ENCODE measurements at regions not wholly inside any gene's neighbourhood (a gene's known extent, or its start where the extent isn't known, plus 50 kb on each side); places are given as distances from the start of the nearest gene placed in this dataset.

- no peaks in the 10 kb centered on the region for H3K9me3 ChIP-seq
- 90% methylated on average over 14 of the region's 14 CpGs for WGBS
- H3K27ac ChIP-seq, result no peak overlapping the region
- no peaks in the 10 kb centered on the region for H3K36me3 ChIP-seq
- intact Hi-C loops (cut with DNase I), result no loop called here
- H3K27me3 ChIP-seq (replicated peaks; ENCODE audit: insufficient read depth), result no peaks in the 10 kb centered on the region
- no peak overlapping the region for H3K4me3 ChIP-seq
- H3K4me1 ChIP-seq (replicated peaks), result no peaks in the 10 kb centered on the region
- no peak for DNase-seq (ENCODE audit: low spot score)
- TF ChIP-seq POLR2AphosphoS5 (IDR thresholded peaks at IDR 0.05), result no peak
- no peak for TF ChIP-seq POLR2A (IDR thresholded peaks at IDR 0.05)
- TF ChIP-seq CTCF (IDR thresholded peaks at IDR 0.05), result no peak
These were observed 477.9 kb downstream of the TCERG1L start for GRCh38 chr10:130833596-130833995.

GRCh38 chr10:130834170-130834569 is 477.4 kb downstream of the TCERG1L start:
- no peaks in the 10 kb centered on the region for H3K4me1 ChIP-seq (replicated peaks)
- intact Hi-C loops (cut with DNase I), result no loop called here
- 61% methylated on average over 15 of the region's 15 CpGs for WGBS
- H3K36me3 ChIP-seq, result no peaks in the 10 kb centered on the region
- H3K9me3 ChIP-seq, result no peaks in the 10 kb centered on the region
- no peak overlapping the region for H3K4me3 ChIP-seq
- no peaks in the 10 kb centered on the region for H3K27me3 ChIP-seq (replicated peaks; ENCODE audit: insufficient read depth)
- TF ChIP-seq POLR2A (IDR thresholded peaks at IDR 0.05) (no peak), POLR2AphosphoS5 (IDR thresholded peaks at IDR 0.05) (no peak), CTCF (IDR thresholded peaks at IDR 0.05) (no peak)
- no peak overlapping the region for H3K27ac ChIP-seq
- no peak for DNase-seq (ENCODE audit: low spot score)

- Histone ChIP-seq H3K27me3 (replicated peaks; ENCODE audit: insufficient read depth) (no peaks in the 10 kb centered on the region), H3K4me1 (replicated peaks) (no peaks in the 10 kb centered on the region), H3K27ac (no peak overlapping the region), H3K9me3 (no peaks in the 10 kb centered on the region), H3K36me3 (no peaks in the 10 kb centered on the region), H3K4me3 (no peak overlapping the region)
- intact Hi-C loops (cut with DNase I), result no loop called here
- no peak for DNase-seq (ENCODE audit: low spot score)
- WGBS, result 92% methylated on average over 15 of the region's 15 CpGs
- no peak for TF ChIP-seq POLR2A (IDR thresholded peaks at IDR 0.05)
- TF ChIP-seq POLR2AphosphoS5 (IDR thresholded peaks at IDR 0.05), result no peak
- no peak for TF ChIP-seq CTCF (IDR thresholded peaks at IDR 0.05)
These were observed 476.9 kb downstream of the TCERG1L start for GRCh38 chr10:130834573-130834972.

GRCh38 chr10:130835068-130835467 is 476.5 kb downstream of the TCERG1L start:
- Histone ChIP-seq H3K36me3 (no peaks in the 10 kb centered on the region), H3K9me3 (no peaks in the 10 kb centered on the region), H3K4me1 (replicated peaks) (no peaks in the 10 kb centered on the region), H3K27ac (no peak overlapping the region), H3K27me3 (replicated peaks; ENCODE audit: insufficient read depth) (no peaks in the 10 kb centered on the region), H3K4me3 (no peak overlapping the region)
- WGBS, result 85% methylated on average over 5 of the region's 5 CpGs
- no peak for DNase-seq (ENCODE audit: low spot score)
- no peak for TF ChIP-seq POLR2A (IDR thresholded peaks at IDR 0.05)
- no peak for TF ChIP-seq CTCF (IDR thresholded peaks at IDR 0.05)
- TF ChIP-seq POLR2AphosphoS5 (IDR thresholded peaks at IDR 0.05), result no peak
- intact Hi-C loops (cut with DNase I), result no loop called here

- intact Hi-C loops (cut with DNase I), result no loop called here
- TF ChIP-seq POLR2AphosphoS5 (IDR thresholded peaks at IDR 0.05) (no peak), CTCF (IDR thresholded peaks at IDR 0.05) (no peak), POLR2A (IDR thresholded peaks at IDR 0.05) (no peak)
- WGBS, result 70% methylated on average over 7 of the region's 7 CpGs
These were observed 475.2 kb downstream of the TCERG1L start for GRCh38 chr10:130836344-130836743.

More at GRCh38 chr10:130836344-130836743, 475.2 kb downstream of the TCERG1L start:
- Histone ChIP-seq H3K36me3 (no peaks in the 10 kb centered on the region), H3K4me1 (replicated peaks) (no peaks in the 10 kb centered on the region), H3K27me3 (replicated peaks; ENCODE audit: insufficient read depth) (no peaks in the 10 kb centered on the region), H3K9me3 (no peaks in the 10 kb centered on the region), H3K27ac (no peak overlapping the region), H3K4me3 (no peak overlapping the region)
- DNase-seq (ENCODE audit: low spot score), result no peak
